ENCODE measurements at regions not wholly inside any gene's neighbourhood (a gene's known extent, or its start where the extent isn't known, plus 50 kb on each side); places are given as distances from the start of the nearest gene placed in this dataset.
"Not testable (repeated sequence)": the region's sequence is repeated elsewhere in the genome, so short reads cannot be mapped to it uniquely, and the experiment has no call there.

- DNase-seq (ENCODE audit: low read depth) = no peak
Observed at GRCh38 chr10:113463777-113464176, 89.1 kb upstream of the HABP2 start.

- no peak for DNase-seq (ENCODE audit: low read depth)
Observed at GRCh38 chr10:113469796-113470195, 83.1 kb upstream of the HABP2 start.

GRCh38 chr10:113470372-113471240, 82.2 kb upstream of the HABP2 start:
- DNase-seq (ENCODE audit: low read depth) = no peak

GRCh38 chr10:113471241-113471996, 81.4 kb upstream of the HABP2 start:
- no peak for DNase-seq (ENCODE audit: low read depth)

GRCh38 chr10:113473011-113473410, 79.8 kb upstream of the HABP2 start:
- no peak for DNase-seq (ENCODE audit: low read depth)

GRCh38 chr10:113473851-113474250, 79.0 kb upstream of the HABP2 start:
- DNase-seq (ENCODE audit: low read depth) = peak; percentile 29

GRCh38 chr10:113474752-113475151, 78.1 kb upstream of the HABP2 start:
- no peak for DNase-seq (ENCODE audit: low read depth)

GRCh38 chr10:113475381-113475807, 77.5 kb upstream of the HABP2 start:
- peak; percentile 65 for DNase-seq (ENCODE audit: low read depth)

- DNase-seq (ENCODE audit: low read depth) = no peak
Observed at GRCh38 chr10:113476191-113476590, 76.7 kb upstream of the HABP2 start.

- no peak for DNase-seq (ENCODE audit: low read depth)
Observed at GRCh38 chr10:113476673-113477072, 76.2 kb upstream of the HABP2 start.

GRCh38 chr10:113477451-113477850, 75.4 kb upstream of the HABP2 start:
- DNase-seq (ENCODE audit: low read depth) = no peak

GRCh38 chr10:113479346-113480080, 73.3 kb upstream of the HABP2 start:
- no peak for DNase-seq (ENCODE audit: low read depth)

GRCh38 chr10:113480081-113480360, 72.8 kb upstream of the HABP2 start:
- DNase-seq (ENCODE audit: low read depth) = no peak

GRCh38 chr10:113480851-113481502, 71.9 kb upstream of the HABP2 start:
- no peak for DNase-seq (ENCODE audit: low read depth)

- DNase-seq (ENCODE audit: low read depth) = no peak
Observed at GRCh38 chr10:113484487-113484886, 68.4 kb upstream of the HABP2 start.

GRCh38 chr10:113485736-113486135, 67.1 kb upstream of the HABP2 start:
- no peak for DNase-seq (ENCODE audit: low read depth)

GRCh38 chr10:113486531-113486930, 66.3 kb upstream of the HABP2 start:
- DNase-seq (ENCODE audit: low read depth) = no peak

- no peak for DNase-seq (ENCODE audit: low read depth)
Observed at GRCh38 chr10:113487154-113487553, 65.7 kb upstream of the HABP2 start.

GRCh38 chr10:113488186-113488585, 64.7 kb upstream of the HABP2 start:
- no peak for DNase-seq (ENCODE audit: low read depth)

- not testable (repeated sequence) for DNase-seq (ENCODE audit: low read depth)
Observed at GRCh38 chr10:113489522-113489921, 63.3 kb upstream of the HABP2 start.

GRCh38 chr10:113491967-113492565, 60.8 kb upstream of the HABP2 start:
- DNase-seq (ENCODE audit: low read depth) = no peak

GRCh38 chr10:113493195-113493594, 59.7 kb upstream of the HABP2 start:
- DNase-seq (ENCODE audit: low read depth) = no peak
